ENCODE measurements at regions not wholly inside any gene's neighbourhood (a gene's known extent, or its start where the extent isn't known, plus 50 kb on each side); places are given as distances from the start of the nearest gene placed in this dataset.

GRCh38 chr12:89038831-89039512 lies 313.3 kb downstream of the DUSP6 start:
- no peak for DNase-seq (ENCODE audit: extremely low spot score, unreplicated experiment)
- Mint-ChIP-seq H3K27me3 (ENCODE audit: unreplicated experiment) (no peaks in the 10 kb centered on the region), H3K36me3 (ENCODE audit: unreplicated experiment) (no peaks in the 10 kb centered on the region), H3K4me3 (ENCODE audit: unreplicated experiment) (no peak overlapping the region), H3K27ac (ENCODE audit: unreplicated experiment) (no peak overlapping the region), H3K4me1 (ENCODE audit: unreplicated experiment) (peaks cover 16% of the 10 kb centered on the region), H3K9me3 (ENCODE audit: unreplicated experiment) (peaks cover 4% of the 10 kb centered on the region)
- no peak for TF ChIP-seq CTCF (IDR thresholded peaks at IDR 0.05)

DNA sequence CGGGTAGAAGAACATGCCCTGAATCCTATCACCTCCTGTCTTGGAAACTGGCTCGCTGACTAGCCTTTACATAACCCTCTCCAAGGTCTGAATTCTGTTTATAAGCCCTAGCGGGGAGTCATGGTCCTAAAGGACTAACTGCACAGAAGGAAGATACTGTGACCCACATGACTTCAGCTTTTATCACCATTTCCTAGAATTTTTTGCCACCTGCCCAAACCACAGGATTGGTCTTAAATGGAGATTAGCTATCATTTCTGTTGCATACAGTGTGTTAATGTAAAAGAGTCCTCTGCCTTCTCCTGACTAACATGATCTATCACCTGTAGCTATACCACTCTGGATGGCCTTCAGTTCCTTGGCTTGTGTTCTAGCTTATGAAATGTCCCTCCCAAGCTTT lies 319.2 kb downstream of the DUSP6 start:
- no peaks in the 10 kb centered on the region for H3K27me3 Mint-ChIP-seq (ENCODE audit: unreplicated experiment)

DNA sequence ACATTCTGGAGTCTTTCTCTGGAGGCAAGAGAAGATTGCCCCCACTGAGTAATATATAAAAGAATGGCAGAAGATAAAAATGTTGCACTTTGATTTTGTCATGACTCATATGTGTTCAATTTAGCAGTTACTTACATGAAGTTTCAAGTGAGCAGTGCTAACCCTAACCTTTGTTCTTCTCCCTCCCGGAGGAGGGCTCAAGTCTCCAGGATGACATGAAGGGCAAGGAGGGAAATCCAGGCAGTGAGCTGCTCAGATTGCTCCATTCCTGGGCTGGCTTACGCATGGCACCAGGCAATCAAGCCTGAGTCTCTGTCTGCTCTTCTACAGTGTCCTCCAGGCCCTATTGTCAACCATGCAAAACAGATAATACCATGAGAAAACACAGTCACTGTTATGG lies 322.3 kb downstream of the DUSP6 start:
- no peak for DNase-seq (ENCODE audit: extremely low spot score, unreplicated experiment)
- Mint-ChIP-seq H3K27me3 (ENCODE audit: unreplicated experiment) (no peaks in the 10 kb centered on the region), H3K36me3 (ENCODE audit: unreplicated experiment) (no peaks in the 10 kb centered on the region), H3K9me3 (ENCODE audit: unreplicated experiment) (no peaks in the 10 kb centered on the region), H3K27ac (ENCODE audit: unreplicated experiment) (no peak overlapping the region), H3K4me3 (ENCODE audit: unreplicated experiment) (no peak overlapping the region), H3K4me1 (ENCODE audit: unreplicated experiment) (no peaks in the 10 kb centered on the region)
- TF ChIP-seq CTCF (IDR thresholded peaks at IDR 0.05), result no peak

More for the DNA sequence above, 319.2 kb downstream of the DUSP6 start:
- Mint-ChIP-seq H3K9me3 (ENCODE audit: unreplicated experiment) (no peaks in the 10 kb centered on the region), H3K36me3 (ENCODE audit: unreplicated experiment) (no peaks in the 10 kb centered on the region), H3K4me3 (ENCODE audit: unreplicated experiment) (no peak overlapping the region), H3K4me1 (ENCODE audit: unreplicated experiment) (no peaks in the 10 kb centered on the region), H3K27ac (ENCODE audit: unreplicated experiment) (no peak overlapping the region)
- DNase-seq (ENCODE audit: extremely low spot score, unreplicated experiment), result no peak
- TF ChIP-seq CTCF (IDR thresholded peaks at IDR 0.05), result no peak

- Mint-ChIP-seq H3K27ac (ENCODE audit: unreplicated experiment) (no peak overlapping the region), H3K4me1 (ENCODE audit: unreplicated experiment) (no peaks in the 10 kb centered on the region), H3K9me3 (ENCODE audit: unreplicated experiment) (no peaks in the 10 kb centered on the region), H3K4me3 (ENCODE audit: unreplicated experiment) (no peak overlapping the region), H3K36me3 (ENCODE audit: unreplicated experiment) (no peaks in the 10 kb centered on the region), H3K27me3 (ENCODE audit: unreplicated experiment) (peaks cover 2% of the 10 kb centered on the region)
- DNase-seq (ENCODE audit: extremely low spot score, unreplicated experiment), result no peak
- no peak for TF ChIP-seq CTCF (IDR thresholded peaks at IDR 0.05)
Measured at GRCh38 chr12:89024580-89024979, 327.7 kb downstream of the DUSP6 start.

DNA sequence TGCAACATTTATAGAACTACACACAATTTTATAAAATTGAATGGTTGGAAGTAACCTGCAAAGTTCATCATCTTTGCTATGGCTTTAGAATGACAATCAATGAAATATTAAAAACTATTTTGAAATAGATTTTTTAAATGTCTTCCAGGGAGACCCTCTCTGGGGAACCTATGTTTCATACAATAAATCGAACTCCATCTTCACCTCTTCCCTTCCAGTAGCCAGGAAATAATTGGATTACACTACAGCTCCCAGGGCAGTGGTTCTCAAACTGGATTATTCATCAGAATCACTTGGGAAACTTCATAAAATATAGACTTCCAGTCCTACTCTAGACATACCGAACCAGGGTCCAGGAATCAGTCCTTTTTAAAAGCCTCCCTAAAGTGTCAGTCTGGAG lies 328.4 kb downstream of the DUSP6 start:
- no peaks in the 10 kb centered on the region for H3K9me3 Mint-ChIP-seq (ENCODE audit: unreplicated experiment)
- H3K36me3 Mint-ChIP-seq (ENCODE audit: unreplicated experiment), result no peaks in the 10 kb centered on the region
- H3K4me1 Mint-ChIP-seq (ENCODE audit: unreplicated experiment), result no peaks in the 10 kb centered on the region
- no peak overlapping the region for H3K4me3 Mint-ChIP-seq (ENCODE audit: unreplicated experiment)
- TF ChIP-seq CTCF (IDR thresholded peaks at IDR 0.05), result no peak
- DNase-seq (ENCODE audit: extremely low spot score, unreplicated experiment), result no peak
- H3K27ac Mint-ChIP-seq (ENCODE audit: unreplicated experiment), result no peak overlapping the region
- H3K27me3 Mint-ChIP-seq (ENCODE audit: unreplicated experiment), result peaks cover 2% of the 10 kb centered on the region
